ENCODE measurements at regions not wholly inside any gene's neighbourhood (a gene's known extent, or its start where the extent isn't known, plus 50 kb on each side); places are given as distances from the start of the nearest gene placed in this dataset.

DNA sequence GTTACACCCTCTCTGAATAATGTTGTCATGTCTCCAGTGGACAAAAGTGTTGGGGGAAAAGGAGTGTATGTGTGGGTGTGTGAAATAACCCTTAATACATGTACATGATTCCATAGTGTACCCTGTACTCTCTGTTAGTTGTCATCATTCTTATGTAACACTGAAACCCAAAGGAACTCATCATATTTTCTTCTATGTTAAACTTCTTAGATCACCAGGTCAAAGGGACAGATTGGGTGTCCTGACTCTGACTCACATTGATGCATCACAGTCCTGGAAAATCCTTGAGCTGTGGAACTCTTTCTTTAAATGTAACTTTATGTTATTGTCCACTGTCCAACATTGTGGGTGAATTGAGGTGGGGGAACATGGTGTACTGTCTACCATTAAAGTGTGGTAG lies 350.5 kb downstream of the DHX35 start:
- no peak for TF ChIP-seq HDAC2 (IDR thresholded peaks at IDR 0.05; ENCODE audit: borderline replicate concordance in 1 of 2, low read depth in 2 of 2, low read length in 2 of 2)
- TF ChIP-seq, protein P1, sequence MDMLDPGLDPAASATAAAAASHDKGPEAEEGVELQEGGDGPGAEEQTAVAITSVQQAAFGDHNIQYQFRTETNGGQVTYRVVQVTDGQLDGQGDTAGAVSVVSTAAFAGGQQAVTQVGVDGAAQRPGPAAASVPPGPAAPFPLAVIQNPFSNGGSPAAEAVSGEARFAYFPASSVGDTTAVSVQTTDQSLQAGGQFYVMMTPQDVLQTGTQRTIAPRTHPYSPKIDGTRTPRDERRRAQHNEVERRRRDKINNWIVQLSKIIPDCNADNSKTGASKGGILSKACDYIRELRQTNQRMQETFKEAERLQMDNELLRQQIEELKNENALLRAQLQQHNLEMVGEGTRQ (IDR thresholded peaks at IDR 0.05; ENCODE audit: low read length) = no peak
- no peak for TF ChIP-seq POLR2A (IDR thresholded peaks at IDR 0.05; ENCODE audit: control extremely low read depth in 1 of 2, low read depth in 2 of 2, low read length in 2 of 2)
- TF ChIP-seq, protein P2, sequence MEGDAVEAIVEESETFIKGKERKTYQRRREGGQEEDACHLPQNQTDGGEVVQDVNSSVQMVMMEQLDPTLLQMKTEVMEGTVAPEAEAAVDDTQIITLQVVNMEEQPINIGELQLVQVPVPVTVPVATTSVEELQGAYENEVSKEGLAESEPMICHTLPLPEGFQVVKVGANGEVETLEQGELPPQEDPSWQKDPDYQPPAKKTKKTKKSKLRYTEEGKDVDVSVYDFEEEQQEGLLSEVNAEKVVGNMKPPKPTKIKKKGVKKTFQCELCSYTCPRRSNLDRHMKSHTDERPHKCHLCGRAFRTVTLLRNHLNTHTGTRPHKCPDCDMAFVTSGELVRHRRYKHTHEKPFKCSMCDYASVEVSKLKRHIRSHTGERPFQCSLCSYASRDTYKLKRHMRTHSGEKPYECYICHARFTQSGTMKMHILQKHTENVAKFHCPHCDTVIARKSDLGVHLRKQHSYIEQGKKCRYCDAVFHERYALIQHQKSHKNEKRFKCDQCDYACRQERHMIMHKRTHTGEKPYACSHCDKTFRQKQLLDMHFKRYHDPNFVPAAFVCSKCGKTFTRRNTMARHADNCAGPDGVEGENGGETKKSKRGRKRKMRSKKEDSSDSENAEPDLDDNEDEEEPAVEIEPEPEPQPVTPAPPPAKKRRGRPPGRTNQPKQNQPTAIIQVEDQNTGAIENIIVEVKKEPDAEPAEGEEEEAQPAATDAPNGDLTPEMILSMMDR (IDR thresholded peaks at IDR 0.05; ENCODE audit: control extremely low read depth in 1 of 3, insufficient read depth in 1 of 3, low read depth in 1 of 3, low read length in 3 of 3) = no peak
- no peak for TF ChIP-seq RXRA (IDR thresholded peaks at IDR 0.05; ENCODE audit: insufficient read depth, low read depth, low read length)
